UCSD-AML1 (cell line): ENCODE measurements at regions not wholly inside any gene's neighbourhood (a gene's known extent, or its start where the extent isn't known, plus 50 kb on each side); places are given as distances from the start of the nearest gene placed in this dataset.
A peak's percentile ranks its signal among the peaks of the same experiment; 100 is the strongest.

Experiments
- DNase-seq: peaks from one replicate; lab custom pipeline; 2025; ENCODE audit not compliant: unreplicated experiment; lab: John Stamatoyannopoulos, UW

DNA sequence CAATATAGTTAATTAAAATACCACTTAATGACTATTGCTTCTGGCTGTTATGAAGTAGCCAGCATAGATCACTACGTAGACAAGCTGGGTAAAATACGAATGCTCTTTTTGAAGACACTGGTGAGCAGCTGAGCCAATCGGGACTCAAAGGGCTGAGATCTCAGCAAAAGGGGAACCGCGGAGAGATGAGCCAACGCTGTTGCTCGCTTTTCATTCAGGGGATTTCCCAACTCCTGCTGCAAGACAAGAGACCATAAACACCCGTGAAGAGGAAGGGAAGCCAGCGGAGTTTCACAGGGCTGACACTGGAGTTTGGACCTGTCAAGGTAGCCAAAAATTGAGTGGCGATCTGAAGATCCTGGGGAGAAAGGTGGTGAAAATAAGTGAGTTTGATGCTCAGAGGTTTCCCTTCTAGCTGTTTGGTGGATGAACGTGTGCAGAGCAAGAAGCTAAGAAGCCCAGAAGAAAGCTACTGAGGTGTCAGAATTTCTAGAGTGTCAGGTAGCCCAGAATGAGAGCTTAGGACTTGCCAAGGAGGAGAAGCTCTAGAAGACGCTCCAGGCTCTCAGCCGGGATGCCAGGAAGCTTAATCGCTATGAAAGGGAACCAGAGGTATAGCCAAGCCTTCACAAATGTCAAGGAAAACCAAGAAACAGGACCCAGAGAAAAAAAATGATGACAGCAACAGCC lies 79.6 kb upstream of the RNU6ATAC start:
- DNase-seq, result peak; percentile 31

DNA sequence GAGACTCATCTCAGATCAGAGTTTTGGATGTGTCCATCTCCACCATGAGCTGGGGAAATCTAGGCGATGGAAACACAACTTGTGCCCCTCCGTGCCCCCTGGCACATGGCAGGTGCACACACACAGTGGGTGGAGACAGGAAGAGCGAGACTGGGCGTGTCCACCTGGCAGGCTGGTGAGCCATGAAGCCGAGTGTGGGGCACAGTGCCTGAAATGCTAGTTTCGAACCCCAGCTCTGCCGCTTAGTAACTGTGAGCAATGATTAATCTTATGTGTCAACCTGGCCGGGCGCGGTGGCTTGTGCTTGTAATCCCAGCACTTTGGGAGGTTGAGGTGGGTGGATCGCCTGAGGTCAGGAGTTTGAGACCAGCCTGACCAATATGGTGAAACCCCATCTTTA lies 80.8 kb upstream of the RNU6ATAC start:
- no peak for DNase-seq

DNA sequence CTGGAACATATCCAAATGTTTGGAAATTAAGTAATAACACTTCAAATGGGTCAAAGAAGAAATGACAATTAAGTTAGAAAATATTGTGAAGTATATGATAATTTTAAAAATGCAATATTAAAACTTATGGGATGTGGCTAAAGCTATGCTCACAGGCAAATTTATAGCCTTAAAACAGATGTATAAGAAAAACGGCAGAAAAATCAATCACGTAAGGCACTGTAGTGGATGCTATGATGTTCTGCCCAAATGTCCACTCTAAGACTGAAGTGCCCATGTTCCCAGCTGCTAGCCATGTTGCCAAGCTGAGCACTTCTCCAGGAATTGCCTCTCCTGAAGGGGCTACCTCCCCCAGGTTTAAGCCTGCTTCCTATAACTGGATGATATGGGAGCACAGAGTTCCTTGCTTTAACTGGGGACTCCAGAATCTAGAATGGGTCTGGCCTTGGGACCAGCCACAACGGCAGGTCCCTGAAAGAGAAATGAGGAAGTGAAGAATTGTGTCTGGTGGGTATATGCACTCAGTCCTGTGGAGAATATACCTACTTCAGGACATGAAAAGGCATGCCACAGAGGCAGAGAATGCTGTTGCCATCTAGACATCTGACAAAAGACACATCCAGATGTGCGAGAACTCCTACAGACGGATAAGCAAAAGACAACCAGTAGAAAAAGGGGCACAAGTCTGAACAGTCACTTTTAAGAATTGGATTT lies 78.2 kb upstream of the RXRA start:
- DNase-seq, result no peak

DNA sequence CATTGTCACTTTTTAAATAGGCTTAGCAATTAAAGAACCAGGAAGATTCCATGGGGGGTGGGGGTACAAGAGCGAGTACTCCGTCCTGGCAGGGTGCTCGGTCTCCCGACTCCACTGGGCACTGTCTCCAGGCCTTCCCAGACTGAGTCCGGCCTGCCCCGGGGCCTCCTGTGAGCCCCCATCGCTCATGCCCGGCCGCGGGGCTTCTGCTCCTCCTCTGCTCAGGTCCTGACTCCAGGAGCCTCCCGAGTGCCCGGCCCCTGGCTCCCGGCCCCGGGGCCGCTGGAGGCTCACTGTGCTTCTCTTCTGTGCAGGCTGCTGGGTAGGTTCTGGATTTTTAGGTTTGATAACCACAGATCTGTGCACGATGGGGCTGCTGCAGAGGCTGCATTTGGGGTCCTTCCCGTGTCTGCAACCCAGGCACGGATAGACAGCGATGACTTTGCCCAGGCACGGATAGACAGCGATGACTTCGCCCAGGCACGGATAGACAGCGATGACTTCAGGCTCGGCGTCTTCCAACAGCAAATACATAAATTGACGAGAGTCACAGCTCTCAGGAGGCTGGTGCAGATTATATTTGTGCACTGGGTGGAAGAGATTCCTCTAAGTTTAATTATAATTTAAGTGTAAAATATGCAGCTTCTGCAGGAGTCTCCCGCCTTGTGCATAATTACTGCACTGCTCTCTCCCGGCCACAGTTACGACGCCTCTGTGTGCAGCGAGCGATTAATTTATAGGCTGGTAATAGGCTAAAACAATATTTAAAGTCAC lies 74.8 kb upstream of the RXRA start:
- no peak for DNase-seq

DNA sequence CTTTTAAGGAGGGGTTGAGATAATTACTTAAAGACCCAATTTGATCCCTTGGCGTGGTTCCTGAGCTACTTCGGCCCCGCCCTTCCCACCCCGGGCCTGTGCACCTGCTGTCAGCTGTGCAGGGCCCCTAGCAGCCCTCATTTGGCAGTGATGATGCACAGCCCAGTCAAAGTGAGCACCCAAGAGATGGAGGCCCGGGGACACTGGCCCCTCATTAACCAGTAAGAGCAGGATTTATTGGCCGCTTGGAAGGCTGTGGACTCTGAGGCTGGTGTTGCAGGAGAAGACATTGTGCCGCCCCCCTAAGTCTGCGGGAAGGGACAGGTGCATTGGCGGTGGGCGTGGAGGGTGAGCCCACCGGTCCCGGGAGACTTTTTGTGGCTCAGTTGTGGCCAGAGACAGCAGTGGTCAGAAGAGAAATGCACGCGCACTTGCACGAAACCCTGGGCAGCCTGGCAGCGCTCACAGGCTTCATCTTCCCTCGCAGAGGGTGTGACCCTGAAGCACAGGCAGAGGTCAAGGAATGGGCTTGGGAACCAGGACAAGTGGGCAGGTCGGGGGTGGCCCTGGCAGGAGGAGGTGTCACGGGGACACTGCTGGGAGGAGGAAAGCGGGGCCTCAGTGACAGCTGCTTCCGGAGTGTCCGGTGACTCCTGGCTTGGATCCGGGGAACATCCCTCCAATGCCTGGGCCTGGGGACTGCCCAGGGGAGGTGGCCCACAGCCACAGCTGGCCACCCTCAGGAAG lies 74.0 kb upstream of the RXRA start:
- DNase-seq, result no peak

DNA sequence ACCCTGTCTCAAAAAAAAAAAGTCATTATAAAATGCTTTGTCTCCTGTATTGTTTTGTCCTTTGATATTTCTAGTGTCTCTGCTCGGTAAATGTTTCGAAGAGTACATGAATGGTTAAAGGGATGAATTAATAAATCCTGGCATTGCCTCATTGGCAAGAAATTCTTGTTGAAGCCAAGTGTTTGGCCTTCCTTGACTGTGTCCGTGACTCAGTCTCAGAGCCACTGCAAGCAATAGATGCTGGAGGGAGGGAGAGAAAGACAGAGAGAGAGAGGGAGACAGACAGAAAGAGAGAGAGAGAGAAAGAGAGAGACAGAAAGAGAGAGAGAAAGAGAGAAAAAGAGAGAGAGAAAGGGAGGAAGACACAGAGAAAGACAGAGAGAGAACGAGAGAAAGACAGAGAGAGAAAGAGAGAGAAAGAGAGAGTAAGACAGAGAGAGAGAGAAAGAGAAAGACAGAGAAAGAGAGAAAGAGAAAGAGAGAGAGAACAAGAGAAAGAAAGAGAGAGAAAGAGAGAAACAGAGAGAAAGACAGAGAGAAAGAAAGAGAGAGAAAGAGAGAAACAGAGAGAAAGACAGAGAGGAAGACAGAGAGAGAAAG lies 72.5 kb upstream of the RXRA start:
- DNase-seq, result no peak

DNA sequence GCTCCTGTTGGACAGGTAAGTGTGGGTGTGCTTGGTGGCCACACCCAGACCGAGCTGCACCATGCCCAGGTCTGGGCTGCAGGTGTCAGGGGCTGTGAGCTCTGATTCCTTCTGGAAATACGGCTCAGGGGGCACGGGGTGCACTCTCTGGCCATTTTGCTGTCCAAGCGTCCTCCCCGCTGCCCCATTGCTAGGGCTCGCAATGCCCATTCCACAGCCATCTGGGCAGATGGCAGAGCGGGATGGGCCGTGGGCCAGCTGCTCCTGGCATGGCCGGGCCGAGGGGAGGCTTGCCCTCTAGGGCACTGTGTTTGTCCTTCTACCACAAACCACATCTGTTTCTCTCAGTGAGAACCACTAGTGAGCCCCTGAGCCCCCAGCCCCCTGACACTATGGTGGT lies 67.9 kb upstream of the RXRA start:
- no peak for DNase-seq

DNA sequence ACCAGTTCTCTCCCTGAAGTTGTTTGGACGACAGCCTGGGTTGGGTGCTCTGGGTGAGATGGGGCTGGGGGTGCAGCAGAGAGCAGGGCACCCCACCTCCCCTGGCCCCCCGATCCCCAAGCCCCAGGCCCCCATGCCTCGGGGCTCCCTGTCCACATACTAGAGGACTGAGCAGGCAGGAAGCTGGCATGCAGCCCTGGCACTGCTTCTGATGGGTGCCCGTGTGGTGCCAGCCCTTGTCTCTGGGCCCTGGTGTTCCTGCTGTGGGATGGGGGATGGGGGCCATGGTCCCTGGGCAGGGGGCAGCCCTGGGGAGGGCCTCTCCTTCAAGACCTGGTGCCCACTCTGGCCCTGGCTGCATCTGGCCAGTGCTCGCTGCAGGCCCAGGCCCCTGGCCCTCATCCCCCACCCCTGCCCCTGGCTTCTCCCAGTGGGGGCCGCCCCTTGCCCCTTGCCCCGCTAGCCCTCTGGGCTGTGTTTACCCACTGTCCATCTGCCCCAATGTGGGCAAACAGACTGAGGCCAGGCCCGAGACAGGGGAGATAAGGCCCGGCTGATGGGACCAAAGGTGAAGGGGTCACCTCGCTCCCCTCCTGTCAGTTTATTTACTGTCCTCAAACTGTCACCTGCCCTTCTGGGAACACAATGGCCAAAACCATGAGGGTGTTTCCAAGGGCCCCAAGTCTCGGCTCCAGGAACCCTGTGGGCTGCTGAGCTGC lies 67.3 kb upstream of the RXRA start:
- DNase-seq, result no peak

DNA sequence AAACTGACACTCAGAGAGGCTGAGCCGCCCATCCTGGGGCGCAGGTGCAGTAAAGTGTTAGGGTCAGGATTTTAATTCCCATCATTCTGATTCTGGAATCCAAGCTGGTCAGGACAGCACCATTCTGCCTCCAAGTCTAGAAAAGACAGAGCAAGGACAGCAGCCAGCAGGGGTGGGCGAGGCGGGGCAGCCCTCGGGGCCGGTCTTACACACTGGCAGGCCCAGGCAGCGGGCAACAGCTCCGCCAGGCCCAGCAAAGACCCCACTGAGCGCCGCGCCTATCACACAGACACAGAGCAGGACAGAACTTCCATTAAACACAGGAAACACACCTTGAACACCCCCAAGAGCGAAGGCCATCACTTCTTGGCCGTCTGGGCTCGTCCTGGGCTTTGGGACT lies 66.5 kb upstream of the RXRA start:
- no peak for DNase-seq

DNA sequence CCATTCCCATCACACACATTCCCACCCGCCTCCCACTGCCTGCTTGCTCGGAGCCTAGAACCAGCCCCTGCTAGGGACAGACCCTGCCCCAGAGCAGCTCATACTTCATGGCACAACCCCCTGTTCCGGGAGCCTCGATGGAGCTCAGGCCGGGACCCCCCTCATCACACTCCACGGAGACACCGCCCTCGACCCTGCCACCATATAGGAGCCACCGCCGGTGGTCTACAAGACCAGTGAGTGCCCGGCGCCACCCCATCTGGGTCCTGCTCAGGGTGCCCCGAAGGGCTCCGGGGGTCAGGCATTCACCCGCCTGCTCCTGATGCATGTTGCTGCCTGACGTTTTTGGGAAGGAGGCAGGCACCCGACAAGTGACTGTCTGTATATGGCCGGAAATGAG lies 65.5 kb upstream of the RXRA start:
- no peak for DNase-seq

DNA sequence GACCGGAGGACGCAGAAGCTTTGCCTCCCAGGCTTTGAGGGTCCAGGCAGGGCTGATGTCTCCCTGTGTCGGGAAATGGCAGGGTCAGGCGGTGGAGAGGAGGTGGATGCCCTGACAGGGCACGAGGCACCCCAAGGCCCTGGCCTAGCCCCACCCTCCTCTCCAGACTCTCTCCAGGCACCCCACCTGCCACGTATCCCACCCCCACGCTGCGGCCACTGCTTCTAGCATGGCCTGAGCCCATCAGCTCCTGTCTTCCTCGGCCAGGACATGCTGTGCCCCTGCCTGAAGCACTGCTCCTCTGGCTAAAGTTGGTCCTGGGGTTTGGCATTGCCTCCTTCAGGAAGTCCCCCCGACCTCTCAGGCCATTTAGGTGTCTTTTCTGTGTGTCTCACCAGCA lies 64.2 kb upstream of the RXRA start:
- DNase-seq, result no peak

DNA sequence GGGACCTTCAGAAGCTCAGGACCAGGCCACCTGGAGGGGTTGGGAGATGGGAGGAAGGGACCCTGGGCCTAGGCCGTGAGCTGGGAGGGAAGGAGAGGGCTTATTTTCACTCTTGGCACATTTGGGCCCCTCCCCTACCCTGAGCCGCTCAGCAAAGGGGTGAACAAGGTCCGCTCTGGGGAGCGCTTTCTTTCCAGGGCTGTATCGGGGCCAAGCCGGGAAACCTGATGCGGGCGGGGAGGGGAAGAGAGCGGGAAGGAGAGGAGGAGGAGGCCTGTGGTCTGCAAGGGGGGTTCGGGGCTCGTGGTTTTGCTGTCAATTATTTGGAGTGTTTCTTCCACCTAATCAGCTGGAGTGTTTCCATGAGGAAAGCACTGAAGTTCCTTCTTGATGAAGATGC lies 62.7 kb upstream of the RXRA start:
- DNase-seq, result no peak

DNA sequence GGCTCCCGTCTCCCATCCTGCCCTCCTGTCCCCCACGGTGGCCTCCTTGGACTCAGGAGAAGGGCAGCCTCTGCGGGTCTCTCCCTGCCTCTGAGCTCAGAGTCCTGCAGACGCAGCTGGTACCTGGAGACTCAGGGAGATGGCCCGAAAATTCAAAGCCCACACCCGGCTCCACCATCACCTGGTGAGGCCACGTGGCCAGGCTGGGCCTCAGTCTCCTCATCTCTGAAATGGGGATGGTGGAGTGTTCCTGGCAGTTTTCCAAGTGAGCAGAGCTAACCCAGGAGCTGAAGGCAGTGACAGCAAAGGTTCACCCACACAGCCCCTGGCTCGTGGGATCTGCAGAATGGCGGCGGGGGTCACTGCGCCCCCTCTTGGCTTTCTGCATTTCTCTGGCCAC lies 62.1 kb upstream of the RXRA start:
- no peak for DNase-seq

DNA sequence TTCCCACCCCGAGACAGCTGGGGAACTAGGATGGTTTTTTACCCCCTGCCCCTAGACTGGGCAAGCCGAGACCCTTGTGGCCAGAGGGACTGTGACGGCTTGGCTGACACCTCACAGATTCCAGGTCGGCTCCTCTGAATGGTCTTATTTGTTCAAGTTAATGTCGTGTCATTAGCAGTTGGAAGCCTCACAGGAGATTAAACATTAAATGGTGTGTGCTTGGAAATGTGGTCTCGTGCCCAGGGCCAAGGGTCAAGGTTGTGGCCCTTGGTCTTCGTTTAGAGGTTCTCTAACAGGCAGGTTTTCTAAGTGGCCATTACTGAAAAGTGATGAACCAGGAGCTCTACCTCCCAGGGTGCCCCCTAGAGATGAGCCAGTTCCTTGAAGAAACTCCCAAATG lies 61.2 kb upstream of the RXRA start:
- no peak for DNase-seq

DNA sequence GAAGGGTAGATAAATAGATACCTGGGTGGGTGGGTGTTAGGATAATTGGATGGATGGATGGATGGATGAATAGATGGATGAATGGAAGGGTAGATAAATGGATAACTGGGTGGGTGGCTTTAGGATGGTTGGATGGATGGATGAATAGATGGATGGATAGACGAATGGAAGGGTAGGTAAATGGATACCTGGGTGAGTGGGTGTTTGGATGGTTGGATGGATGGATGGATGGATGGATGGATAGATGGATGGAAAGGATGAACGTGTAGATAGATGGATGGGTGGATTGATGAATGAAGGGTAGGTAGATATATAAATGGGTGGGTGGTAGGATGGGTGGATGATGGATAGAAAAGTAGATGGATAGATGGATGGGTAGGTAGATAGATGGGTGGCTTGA lies 59.8 kb upstream of the RXRA start:
- no peak for DNase-seq

DNA sequence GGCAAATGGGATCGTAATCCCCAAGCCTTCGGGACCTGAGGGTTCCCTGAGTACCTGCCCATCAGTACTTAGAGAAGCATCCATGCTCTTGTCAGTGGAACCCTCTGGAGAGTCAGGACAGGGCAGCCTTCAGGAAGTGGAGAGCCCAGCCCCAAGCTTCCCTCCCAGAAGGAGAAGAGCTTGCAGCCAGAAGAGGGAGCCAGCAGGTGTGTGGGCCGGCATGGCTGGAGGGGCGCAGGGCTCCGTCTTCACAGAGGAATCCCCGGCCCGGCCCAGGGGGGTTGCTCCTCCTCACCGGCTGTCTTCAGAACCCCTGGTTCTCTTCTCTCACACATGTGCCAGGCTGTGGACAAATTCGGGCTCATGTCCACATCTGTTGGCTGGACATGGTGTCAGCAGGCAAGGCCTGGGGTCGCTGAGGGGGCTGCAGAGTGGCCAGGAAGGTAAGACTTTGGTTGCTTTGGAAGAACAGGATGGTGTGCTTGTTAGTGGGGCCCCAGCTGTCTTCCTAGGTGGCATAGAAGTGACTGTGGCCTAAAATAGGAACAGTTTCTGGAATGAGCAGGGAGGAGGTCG lies 58.9 kb upstream of the RXRA start:
- DNase-seq, result no peak

DNA sequence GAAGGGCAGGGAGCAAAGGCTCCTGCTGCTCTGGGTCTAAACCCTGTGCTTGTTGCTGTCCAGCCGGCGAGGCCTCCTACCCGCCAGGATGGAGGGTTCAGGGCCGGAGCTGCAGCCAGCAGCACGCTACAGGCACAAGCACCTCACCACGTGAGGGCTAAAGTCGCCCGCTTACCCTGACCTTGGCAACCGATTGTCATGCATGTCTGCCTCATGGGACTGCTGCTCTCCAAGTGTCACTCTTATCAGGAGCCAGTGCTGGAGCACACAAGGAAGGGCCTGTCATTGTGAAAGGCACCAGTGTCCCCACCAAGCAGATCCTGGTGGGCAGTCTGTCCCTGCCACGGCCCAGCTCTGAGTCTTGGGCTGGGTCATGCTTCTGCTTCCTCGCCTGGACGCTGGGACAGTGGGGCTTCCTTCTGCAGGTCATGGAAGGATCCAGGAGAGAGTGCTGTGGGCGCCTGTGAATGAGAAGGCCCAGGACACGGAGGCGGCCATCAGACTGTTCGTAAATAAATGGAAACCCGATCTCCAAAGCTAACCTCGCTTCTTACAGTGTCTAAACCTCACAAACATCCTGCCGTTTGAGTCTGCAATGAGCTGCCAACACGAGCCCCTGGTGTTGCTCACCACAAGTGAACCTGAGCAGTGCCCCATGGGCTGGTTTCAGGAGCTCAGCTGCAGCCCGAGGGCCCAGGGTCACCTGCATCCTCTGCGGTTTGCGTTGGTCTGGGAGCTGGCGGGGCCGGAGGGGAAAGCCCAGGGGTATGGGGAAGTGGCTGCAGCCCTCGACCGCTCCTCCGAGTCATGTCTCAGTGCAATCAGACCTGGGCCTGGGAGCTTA lies 58.2 kb upstream of the RXRA start:
- peak; percentile 77 for DNase-seq

DNA sequence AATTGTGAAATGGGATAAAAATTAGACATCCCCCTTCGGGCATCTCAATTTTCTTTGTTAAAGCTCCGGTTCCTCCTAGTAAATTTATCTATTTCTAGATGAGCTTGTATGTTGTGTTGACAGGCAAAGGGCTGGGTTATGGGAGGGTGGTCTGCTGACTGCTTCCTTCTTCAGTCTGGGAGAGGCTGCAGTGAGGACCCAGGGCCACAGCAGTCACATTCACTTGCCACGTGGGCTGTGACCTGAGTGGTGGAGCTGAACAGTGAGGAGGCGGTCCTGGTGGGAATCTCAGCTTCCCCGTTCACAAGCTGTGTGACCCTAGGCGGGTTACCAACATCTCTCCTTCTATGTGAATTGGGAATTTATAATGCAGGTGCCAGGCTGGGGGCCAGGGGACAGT lies 57.5 kb upstream of the RXRA start:
- DNase-seq, result no peak
